Activated gamma-delta T cell treated with Interleukin-2 at 50 U/mL for 16 hours (primary cell): ENCODE measurements at regions not wholly inside any gene's neighbourhood (a gene's known extent, or its start where the extent isn't known, plus 50 kb on each side); places are given as distances from the start of the nearest gene placed in this dataset.
"Not testable (repeated sequence)": the region's sequence is repeated elsewhere in the genome, so short reads cannot be mapped to it uniquely, and the experiment has no call there.

Source experiments
- DNase-seq: peaks from one replicate; pipeline ENCODE4 v3.0.0-alpha.2; 2020

- DNase-seq: no peak
Measured at GRCh38 chr21:14903172-14903865, 161.5 kb downstream of the NRIP1 start.

- DNase-seq: no peak
Measured at GRCh38 chr21:14901482-14901958, 163.3 kb downstream of the NRIP1 start.

- no peak for DNase-seq
Measured at GRCh38 chr21:14900611-14901010, 164.2 kb downstream of the NRIP1 start.

GRCh38 chr21:14900058-14900457 is 164.7 kb downstream of the NRIP1 start:
- no peak for DNase-seq

DNA sequence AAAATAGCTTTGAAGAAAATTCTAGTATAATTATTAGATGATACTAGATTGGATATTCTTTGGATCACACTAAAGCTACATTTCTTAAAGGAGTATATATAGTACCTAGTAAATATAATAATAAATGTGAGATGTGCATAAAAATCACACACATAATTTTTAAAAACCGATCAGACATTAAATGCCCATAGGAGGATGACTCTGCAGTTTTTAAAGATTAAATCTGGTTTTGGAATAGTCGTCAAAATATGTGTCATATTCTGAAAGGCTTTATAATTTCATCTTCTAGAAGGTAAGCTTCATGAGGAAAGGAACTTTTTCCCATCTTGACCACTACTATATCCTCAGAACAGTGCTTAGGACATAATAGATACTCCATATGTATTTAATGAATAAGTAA is 169.0 kb downstream of the NRIP1 start:
- DNase-seq: no peak

- DNase-seq: no peak
Measured at GRCh38 chr21:14890141-14890540, 174.7 kb downstream of the NRIP1 start.

GRCh38 chr21:14889080-14889810 is 175.6 kb downstream of the NRIP1 start:
- DNase-seq: no peak

GRCh38 chr21:14888202-14888601 is 176.6 kb downstream of the NRIP1 start:
- DNase-seq: no peak

- DNase-seq: no peak
Measured at GRCh38 chr21:14886001-14886400, 178.8 kb downstream of the NRIP1 start.

DNA sequence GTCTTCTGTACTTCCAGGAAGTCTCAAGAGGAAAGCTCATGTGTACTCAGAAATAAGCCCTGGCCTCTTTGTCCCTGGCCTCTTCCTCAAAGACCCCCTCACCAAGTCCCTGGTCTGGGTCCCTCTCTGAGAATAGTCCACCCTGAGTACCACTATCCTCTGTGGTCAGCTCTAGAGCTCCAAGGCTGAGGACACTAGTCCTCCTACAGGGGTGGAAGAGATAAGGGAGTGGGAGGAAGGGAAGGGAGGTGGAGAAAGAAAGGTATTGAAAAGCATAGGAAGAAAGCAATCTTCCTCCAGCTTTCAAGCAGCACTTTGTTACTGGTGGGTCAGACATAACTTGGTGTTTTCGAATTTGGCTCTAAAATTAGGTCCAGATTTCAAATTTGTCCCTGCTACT is 181.4 kb downstream of the NRIP1 start:
- no peak for DNase-seq

DNA sequence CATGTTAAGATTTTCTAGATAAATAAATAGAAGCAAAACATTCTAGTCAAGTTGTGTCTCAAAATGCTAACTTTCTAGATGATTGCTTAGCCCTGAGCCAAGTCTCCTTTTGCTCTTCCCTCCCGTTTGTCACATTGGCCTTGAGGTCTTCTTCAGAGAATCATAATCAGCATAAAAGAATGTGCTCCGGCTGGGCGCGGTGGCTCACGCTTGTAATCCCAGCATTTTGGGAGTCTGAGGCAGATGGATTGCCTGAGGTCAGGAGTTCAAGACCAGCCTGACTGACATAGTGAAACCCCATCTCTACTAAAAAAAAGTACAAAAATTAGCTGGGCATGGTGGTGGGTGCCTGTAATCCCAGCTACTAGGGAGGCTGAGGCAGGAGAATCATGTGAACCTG is 182.3 kb downstream of the NRIP1 start:
- DNase-seq: not testable (repeated sequence)

DNA sequence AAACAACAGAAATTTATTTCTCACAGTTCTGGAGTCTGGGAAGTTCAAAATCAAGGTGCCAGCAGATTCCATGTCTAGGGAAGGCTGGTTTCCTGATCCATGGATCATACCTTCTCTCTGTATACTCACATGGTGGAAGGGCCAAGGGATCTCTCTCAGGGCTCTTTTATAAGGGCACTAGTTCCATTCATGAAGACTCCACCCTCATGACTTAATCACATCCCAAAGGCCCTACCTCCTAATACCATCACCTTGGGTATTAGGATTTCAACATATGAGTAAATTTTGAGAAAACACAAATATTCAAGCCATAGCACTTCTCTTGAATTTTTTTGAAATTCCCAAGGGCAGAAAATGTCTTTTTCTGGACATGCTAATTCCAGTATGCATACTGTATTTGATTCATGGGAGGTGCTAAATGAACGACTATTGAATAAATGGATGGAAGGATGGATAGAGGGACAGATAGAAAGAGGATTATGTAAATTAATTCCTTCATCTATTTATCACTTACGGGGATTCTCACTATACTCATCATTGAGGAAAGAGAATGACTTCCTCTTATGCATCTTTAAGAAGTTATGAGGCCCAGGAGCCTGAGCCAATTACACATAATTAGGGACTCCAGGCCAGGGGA is 182.8 kb downstream of the NRIP1 start:
- no peak for DNase-seq

DNA sequence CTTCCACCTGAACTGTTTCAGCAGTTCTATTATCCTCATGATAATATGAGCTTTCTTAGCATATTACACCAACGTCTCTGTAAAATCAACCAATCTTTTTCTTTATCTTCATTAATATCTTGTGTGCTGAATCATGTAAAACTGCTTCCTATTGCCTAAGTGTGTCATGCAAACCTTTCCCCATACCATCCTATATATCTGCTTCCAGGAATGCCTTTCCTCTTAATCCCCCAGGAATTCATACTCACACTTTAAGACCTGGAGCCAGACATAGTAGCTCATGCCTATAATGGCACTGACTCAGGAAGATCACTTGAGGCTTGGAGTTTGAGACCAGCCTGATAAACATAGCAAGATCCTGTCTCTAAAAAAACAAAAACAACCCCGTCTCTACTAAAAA is 183.9 kb downstream of the NRIP1 start:
- DNase-seq: no peak

GRCh38 chr21:14879458-14879857 is 185.3 kb downstream of the NRIP1 start:
- DNase-seq: no peak

- no peak for DNase-seq
Measured at GRCh38 chr21:14878971-14879370, 185.8 kb downstream of the NRIP1 start.

DNA sequence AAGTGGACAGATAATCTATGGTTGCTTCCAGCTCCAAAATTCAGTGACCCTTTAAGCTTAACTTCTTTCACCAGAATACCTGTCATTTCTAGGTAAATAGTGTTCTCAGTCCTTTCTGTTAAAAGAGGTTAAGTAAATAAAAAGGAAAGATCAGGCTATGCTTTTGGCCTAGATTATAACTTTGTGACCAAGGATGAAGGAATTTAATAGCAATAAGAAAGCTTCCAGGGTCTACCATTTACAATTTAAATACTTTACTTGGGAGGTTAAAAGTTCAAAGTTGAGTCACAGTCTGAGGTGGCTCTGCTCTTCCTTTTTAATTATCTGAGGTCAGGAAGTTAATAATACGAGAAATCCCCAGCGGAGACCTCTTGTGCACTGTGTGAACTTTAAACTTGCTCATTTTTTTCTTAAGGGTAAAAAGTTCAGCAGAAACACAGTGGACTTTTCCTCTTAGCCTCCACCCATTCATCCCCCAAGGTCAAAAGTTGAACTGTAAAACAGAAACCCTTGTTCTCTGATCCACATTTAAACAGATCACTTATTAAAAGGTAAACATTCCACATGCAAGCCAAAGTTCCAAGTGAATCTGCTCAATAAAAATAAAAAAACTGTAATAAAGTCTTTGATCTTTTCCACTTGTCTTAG is 187.1 kb downstream of the NRIP1 start:
- DNase-seq: no peak

- DNase-seq: no peak
Measured at GRCh38 chr21:14876524-14876840, 188.3 kb downstream of the NRIP1 start.

DNA sequence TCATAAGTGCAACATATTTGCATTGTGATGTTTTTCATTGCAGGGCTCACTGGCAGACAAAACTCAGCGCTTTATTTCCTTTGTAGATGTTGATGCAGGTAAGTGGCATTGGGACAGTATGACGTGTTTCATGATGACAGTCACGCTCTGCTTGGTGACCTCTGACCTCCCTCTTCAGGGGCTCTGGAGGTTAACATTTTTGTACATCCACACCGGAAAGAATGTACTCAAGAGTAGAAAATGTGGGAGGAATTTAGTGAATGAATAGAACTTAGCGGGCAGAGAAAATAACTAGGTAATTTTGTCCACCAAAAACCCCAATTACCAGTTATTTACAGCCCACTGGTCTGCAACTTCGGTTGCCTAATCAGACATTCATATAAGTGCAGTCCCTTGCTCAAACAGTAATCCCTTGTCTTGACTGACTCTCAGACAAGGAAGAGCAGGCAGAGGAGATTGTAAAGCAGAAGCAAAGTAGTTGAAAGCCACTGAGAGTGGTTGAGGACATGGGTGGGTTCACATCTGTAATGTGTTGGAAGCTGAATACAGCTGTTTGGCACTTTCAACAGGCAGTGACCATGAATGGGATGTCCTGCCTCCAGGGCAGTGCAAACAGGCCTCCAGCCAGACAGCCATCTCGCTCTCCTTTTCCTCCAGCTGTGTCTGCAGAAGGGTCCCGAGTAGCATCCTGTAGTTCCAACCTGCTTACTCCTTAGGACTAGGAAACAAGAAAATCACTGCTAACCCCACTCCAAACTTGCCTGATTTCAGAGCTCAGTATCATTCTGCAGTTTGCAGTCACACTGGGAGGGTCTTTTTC is 188.9 kb downstream of the NRIP1 start:
- no peak for DNase-seq

- no peak for DNase-seq
Measured at GRCh38 chr21:14875186-14875585, 189.6 kb downstream of the NRIP1 start.

- no peak for DNase-seq
Measured at GRCh38 chr21:14874379-14874778, 190.4 kb downstream of the NRIP1 start.

- no peak for DNase-seq
Measured at GRCh38 chr21:14871861-14872260, 192.9 kb downstream of the NRIP1 start.

- DNase-seq: no peak
Measured at GRCh38 chr21:14870853-14871149, 194.0 kb downstream of the NRIP1 start.
